H9 (cell line): ENCODE measurements at regions not wholly inside any gene's neighbourhood (a gene's known extent, or its start where the extent isn't known, plus 50 kb on each side); places are given as distances from the start of the nearest gene placed in this dataset.

ENCODE experiments used
- DNase-seq: peaks from one replicate; pipeline ENCODE4 v3.0.0-alpha.2; 2017
- H2AFZ ChIP-seq: one replicate; pipeline ENCODE4 v1.6.1; 2013; ENCODE audit warnings: mild to moderate bottlenecking, low read length, control low read depth, moderate library complexity
- H2AK5ac ChIP-seq: 2 replicates; pipeline ENCODE4 v1.6.1; 2013; ENCODE audit warnings: low read length, control low read depth, mixed read lengths; ENCODE audit not compliant: insufficient read length
- H2BK120ac ChIP-seq: one replicate; pipeline ENCODE4 v1.6.1; 2013; ENCODE audit warnings: low read depth, mild to moderate bottlenecking, low read length, control low read depth, inconsistent platforms; ENCODE audit not compliant: poor library complexity, severe bottlenecking
- H2BK12ac ChIP-seq: 2 replicates; pipeline ENCODE4 v1.6.1; 2013; ENCODE audit warnings: low read length, control low read depth, mixed read lengths, low read depth; ENCODE audit not compliant: insufficient read length
- H2BK15ac ChIP-seq: 2 replicates; pipeline ENCODE4 v1.6.1; 2013; ENCODE audit warnings: low read depth, low read length, control low read depth
- H2BK20ac ChIP-seq: one replicate; pipeline ENCODE4 v1.6.1; 2013; ENCODE audit warnings: low read depth, mild to moderate bottlenecking, low read length, control low read depth, inconsistent platforms; ENCODE audit not compliant: poor library complexity, severe bottlenecking
- H2BK5ac ChIP-seq: 2 replicates; pipeline ENCODE4 v1.6.1; 2013; ENCODE audit warnings: low read length, control low read depth, mixed read lengths; ENCODE audit not compliant: insufficient read length
- H3K14ac ChIP-seq: 2 replicates; pipeline ENCODE4 v1.6.1; 2013; ENCODE audit warnings: low read length, control low read depth; ENCODE audit not compliant: insufficient read depth
- H3K18ac ChIP-seq: 2 replicates; pipeline ENCODE4 v1.6.1; 2013; ENCODE audit warnings: low read depth, mild to moderate bottlenecking, mixed read lengths, low read length, control low read depth; ENCODE audit not compliant: insufficient read length
- H3K23ac ChIP-seq: 2 replicates; pipeline ENCODE4 v1.6.1; 2013; ENCODE audit warnings: low read length, control low read depth, mixed read lengths, low read depth; ENCODE audit not compliant: insufficient read length
- H3K23me2 ChIP-seq: 2 replicates; pipeline ENCODE4 v1.6.1; 2013; ENCODE audit warnings: low read depth, mild to moderate bottlenecking, mixed read lengths, low read length, control low read depth; ENCODE audit not compliant: insufficient read length, poor library complexity, severe bottlenecking
- H3K27ac ChIP-seq: 2 replicates; pipeline ENCODE4 v1.5.1; 2013; ENCODE audit warnings: low read length, control low read depth, mixed read lengths, low read depth; ENCODE audit not compliant: insufficient read length
- H3K27me3 ChIP-seq: 2 replicates; pipeline ENCODE4 v1.6.1; 2013; ENCODE audit warnings: low read length, control low read depth, inconsistent platforms; ENCODE audit not compliant: insufficient read depth
- H3K4ac ChIP-seq: 2 replicates; pipeline ENCODE4 v1.6.1; 2013; ENCODE audit warnings: low read depth, mild to moderate bottlenecking, control low read depth, inconsistent platforms, low read length, moderate library complexity
- H3K4me1 ChIP-seq: 2 replicates; pipeline ENCODE4 v1.6.1; 2013; ENCODE audit warnings: low read length, control low read depth, inconsistent platforms; ENCODE audit not compliant: insufficient read depth
- H3K4me2 ChIP-seq: 2 replicates; pipeline ENCODE4 v1.6.1; 2013; ENCODE audit warnings: low read length, control low read depth, mixed read lengths; ENCODE audit not compliant: insufficient read length, insufficient read depth
- H3K56ac ChIP-seq: 2 replicates; pipeline ENCODE4 v1.6.1; 2013; ENCODE audit warnings: low read depth, mild to moderate bottlenecking, mixed read lengths, low read length, control low read depth; ENCODE audit not compliant: insufficient read length
- H3K79me1 ChIP-seq: 2 replicates; pipeline ENCODE4 v1.6.1; 2013; ENCODE audit warnings: low read depth, mild to moderate bottlenecking, moderate library complexity, low read length, control low read depth, inconsistent platforms; ENCODE audit not compliant: insufficient read depth, poor library complexity, severe bottlenecking
- H3K79me2 ChIP-seq: 2 replicates; pipeline ENCODE4 v1.6.1; 2013; ENCODE audit warnings: low read length, control low read depth, inconsistent platforms; ENCODE audit not compliant: insufficient read depth
- H3K9ac ChIP-seq: 2 replicates; pipeline ENCODE4 v1.6.1; 2013; ENCODE audit warnings: low read length, control low read depth, mixed read lengths; ENCODE audit not compliant: insufficient read length; ENCODE audit errors: extremely low read depth
- H3K9me3 ChIP-seq: one replicate; pipeline ENCODE4 v1.6.1; 2013; ENCODE audit warnings: low read depth, low read length, inconsistent platforms; ENCODE audit not compliant: control insufficient read depth
- H3T11ph ChIP-seq: one replicate; pipeline ENCODE4 v1.6.1; 2013; ENCODE audit warnings: mild to moderate bottlenecking, low read length, control low read depth, inconsistent platforms
- H4K20me1 ChIP-seq: one replicate; pipeline ENCODE4 v1.6.1; 2013; ENCODE audit not compliant: control insufficient read depth, insufficient read length, insufficient read depth
- H4K5ac ChIP-seq: 2 replicates; pipeline ENCODE4 v1.6.1; 2013; ENCODE audit warnings: low read depth, mild to moderate bottlenecking, mixed read lengths, low read length, control low read depth; ENCODE audit not compliant: insufficient read length
- H4K8ac ChIP-seq: replicated peaks from 2 replicates; pipeline ENCODE4 v1.6.1; 2013; ENCODE audit warnings: low read length, control low read depth, mixed read lengths, low read depth; ENCODE audit not compliant: insufficient read length
- H4K91ac ChIP-seq: 2 replicates; pipeline ENCODE4 v1.6.1; 2013; ENCODE audit warnings: low read depth, mild to moderate bottlenecking, moderate library complexity, mixed read lengths, low read length, control low read depth; ENCODE audit not compliant: insufficient read length
- H3K27ac Mint-ChIP-seq, 3 experiments: 2 replicates in 2 of 3; 3 replicates in 1 of 3; pipeline ENCODE4 v1.8.0; 2020 to 2021; ENCODE audit warnings: mixed read lengths in 3 of 3, mild to moderate bottlenecking in 1 of 3, moderate library complexity in 1 of 3
- H3K27me3 Mint-ChIP-seq: 2 replicates; pipeline ENCODE4 v1.8.0; 2021; ENCODE audit warnings: low read depth, mild to moderate bottlenecking, moderate library complexity, mixed read lengths
- H3K36me3 Mint-ChIP-seq, 3 experiments: 2 replicates in 2 of 3; 3 replicates in 1 of 3; pipeline ENCODE4 v1.8.0; 2020 to 2021; ENCODE audit warnings: low read depth in 3 of 3, mixed read lengths in 3 of 3; ENCODE audit not compliant: insufficient read depth in 1 of 3
- H3K4me1 Mint-ChIP-seq, 2 experiments: 2 replicates each; pipeline ENCODE4 v1.8.0; 2020; ENCODE audit warnings: mixed read lengths in 2 of 2
- H3K4me3 Mint-ChIP-seq, 2 experiments: 2 replicates in 1 of 2; 3 replicates in 1 of 2; pipeline ENCODE4 v1.8.0; 2020 to 2021; ENCODE audit warnings: mild to moderate bottlenecking in 2 of 2, mixed read lengths in 2 of 2, moderate library complexity in 1 of 2
- H3K9me3 Mint-ChIP-seq, 2 experiments: 2 replicates in 1 of 2; 3 replicates in 1 of 2; pipeline ENCODE4 v1.8.0; 2020; ENCODE audit warnings: mild to moderate bottlenecking in 2 of 2, mixed read lengths in 2 of 2, moderate library complexity in 1 of 2
- WGBS: extraction: QIAGEN DNeasy Blood & Tissue Kit; methylation state at CpG from one replicate; pipeline ENCODE4 v1.1.7; 2013; ENCODE audit warnings: missing lambda C conversion rate, low lambda C conversion rate, mixed read lengths; ENCODE audit not compliant: insufficient read length; ENCODE audit errors: extremely low coverage; 5-methylcytosine and 5-hydroxymethylcytosine counted together
- TF ChIP-seq, protein P1 (sequence below): fragments of 200-600 bp; sonication (generic); conservative IDR thresholded peaks from 3 replicates; pipeline ENCODE4 v1.8.0; 2021; ENCODE audit warnings: antibody characterized with exemption, mild to moderate bottlenecking

GRCh38 chr4:138659812-138660316 lies 355.7 kb upstream of the NOCT start:
- WGBS, result no CpG with 5 or more reads among the region's 6 CpGs
- Mint-ChIP-seq H3K27ac (peak overlapping the region in 2 of 3 experiments; percentile 78 to 95; a peak in 3 of 7 replicates), H3K4me3 (peak overlapping the region; percentile 36 to 75), H3K27me3 (peaks cover 8% of the 10 kb centered on the region), H3K36me3 (peaks cover 0 to 4% (median 0%) of the 10 kb centered on the region in 3 experiments; a peak in 2 of 7 replicates), H3K9me3 (no peaks in the 10 kb centered on the region; a peak in 2 of 5 replicates), H3K4me1 (peaks cover 46 to 47% of the 10 kb centered on the region in 2 experiments)
- TF ChIP-seq, protein P1, sequence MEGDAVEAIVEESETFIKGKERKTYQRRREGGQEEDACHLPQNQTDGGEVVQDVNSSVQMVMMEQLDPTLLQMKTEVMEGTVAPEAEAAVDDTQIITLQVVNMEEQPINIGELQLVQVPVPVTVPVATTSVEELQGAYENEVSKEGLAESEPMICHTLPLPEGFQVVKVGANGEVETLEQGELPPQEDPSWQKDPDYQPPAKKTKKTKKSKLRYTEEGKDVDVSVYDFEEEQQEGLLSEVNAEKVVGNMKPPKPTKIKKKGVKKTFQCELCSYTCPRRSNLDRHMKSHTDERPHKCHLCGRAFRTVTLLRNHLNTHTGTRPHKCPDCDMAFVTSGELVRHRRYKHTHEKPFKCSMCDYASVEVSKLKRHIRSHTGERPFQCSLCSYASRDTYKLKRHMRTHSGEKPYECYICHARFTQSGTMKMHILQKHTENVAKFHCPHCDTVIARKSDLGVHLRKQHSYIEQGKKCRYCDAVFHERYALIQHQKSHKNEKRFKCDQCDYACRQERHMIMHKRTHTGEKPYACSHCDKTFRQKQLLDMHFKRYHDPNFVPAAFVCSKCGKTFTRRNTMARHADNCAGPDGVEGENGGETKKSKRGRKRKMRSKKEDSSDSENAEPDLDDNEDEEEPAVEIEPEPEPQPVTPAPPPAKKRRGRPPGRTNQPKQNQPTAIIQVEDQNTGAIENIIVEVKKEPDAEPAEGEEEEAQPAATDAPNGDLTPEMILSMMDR, result no peak
- Histone ChIP-seq H2BK5ac (no peak overlapping the region), H4K8ac (no peak overlapping the region), H3K4ac (no peak overlapping the region), H4K91ac (no peak overlapping the region), H3K9ac (no peak overlapping the region), H3K9me3 (no peaks in the 10 kb centered on the region), H2BK15ac (no peak overlapping the region), H2BK20ac (no peak overlapping the region), H3K56ac (no peak overlapping the region), H4K20me1 (no peaks in the 10 kb centered on the region), H3K18ac (no peak overlapping the region), H3K79me1 (no peaks in the 10 kb centered on the region), H2BK120ac (no peak overlapping the region), H3T11ph (no peak overlapping the region), H3K79me2 (no peaks in the 10 kb centered on the region), H3K27ac (no peak overlapping the region), H3K27me3 (no peaks in the 10 kb centered on the region), H2AK5ac (no peak overlapping the region), H2BK12ac (no peak overlapping the region), H3K4me2 (peak overlapping the region; percentile 80), H3K23me2 (peaks cover 8% of the 10 kb centered on the region), H2AFZ (no peak overlapping the region), H3K4me1 (peaks cover 16% of the 10 kb centered on the region), H3K23ac (no peak overlapping the region), H3K14ac (no peak overlapping the region), H4K5ac (no peak overlapping the region)
- DNase-seq, result peak; percentile 71
